WTC11 (cell line): ENCODE measurements at regions not wholly inside any gene's neighbourhood (a gene's known extent, or its start where the extent isn't known, plus 50 kb on each side); places are given as distances from the start of the nearest gene placed in this dataset.

Experiments used
- ATAC-seq: fragments of 200-7000 bp; cut with Tn5 transposase; 2 replicates; pipeline ENCODE4 v1.10.0; 2021; ENCODE audit warnings: mild to moderate bottlenecking, moderate library complexity
- CTCF ChIA-PET: fragments of 300-600 bp; sonication (Branson Sonifier 250); formaldehyde crosslinking; loops from one replicate; lab custom pipeline; 2021; ENCODE audit warnings: antibody characterized with exemption; lab: Charles Lee
- POLR2A ChIA-PET: fragments of 350-600 bp; sonication (Branson Sonifier 250); formaldehyde crosslinking; loops from one replicate; lab custom pipeline; 2021; ENCODE audit warnings: antibody characterized with exemption; lab: Charles Lee
- DNase-seq: peaks from one replicate; pipeline ENCODE4 v3.0.0; 2021; ENCODE audit warnings: low spot score
- H3K27ac Mint-ChIP-seq: 2 replicates; pipeline ENCODE4 v1.8.0; 2021; ENCODE audit warnings: mixed read lengths
- H3K27me3 Mint-ChIP-seq: 2 replicates; pipeline ENCODE4 v1.8.0; 2021; ENCODE audit warnings: low read depth, mild to moderate bottlenecking, moderate library complexity, mixed read lengths
- H3K36me3 Mint-ChIP-seq: 2 replicates; pipeline ENCODE4 v1.8.0; 2021; ENCODE audit warnings: mixed read lengths
- H3K4me1 Mint-ChIP-seq: 2 replicates; pipeline ENCODE4 v1.8.0; 2022; ENCODE audit warnings: mixed read lengths
- H3K4me3 Mint-ChIP-seq: 2 replicates; pipeline ENCODE4 v1.8.0; 2021; ENCODE audit warnings: mild to moderate bottlenecking, moderate library complexity, mixed read lengths
- H3K9me3 Mint-ChIP-seq: 2 replicates; pipeline ENCODE4 v1.8.0; 2021; ENCODE audit warnings: mixed read lengths
- ATF2 ChIP-seq: sonication (generic); formaldehyde crosslinking; IDR thresholded peaks from 2 replicates; pipeline ENCODE4 v1.8.1; 2022; ENCODE audit warnings: low read depth, missing genetic modification reagents, borderline replicate concordance
- CDX4 ChIP-seq: fragments of 250-450 bp; sonication (Bioruptor Pico); IDR thresholded peaks from 2 replicates; pipeline ENCODE4 v1.9.0; 2021; ENCODE audit warnings: moderate library complexity, mild to moderate bottlenecking, inconsistent platforms, borderline replicate concordance
- E2F1 ChIP-seq: sonication (generic); formaldehyde crosslinking; IDR thresholded peaks from 2 replicates; pipeline ENCODE4 v1.8.0; 2022; ENCODE audit warnings: mild to moderate bottlenecking, missing genetic modification reagents
- ELF4 ChIP-seq: sonication (generic); formaldehyde crosslinking; IDR thresholded peaks from 2 replicates; pipeline ENCODE4 v1.8.1; 2022; ENCODE audit warnings: low read depth, mild to moderate bottlenecking, moderate library complexity, missing genetic modification reagents
- ESRRA ChIP-seq: sonication (generic); formaldehyde crosslinking; IDR thresholded peaks from 2 replicates; pipeline ENCODE4 v1.8.1; 2022; ENCODE audit warnings: mild to moderate bottlenecking, missing genetic modification reagents, borderline replicate concordance
- HMGA2 ChIP-seq: fragments of 250-450 bp; sonication (Bioruptor Pico); IDR thresholded peaks from 2 replicates; pipeline ENCODE4 v1.4.0; 2021; ENCODE audit warnings: mild to moderate bottlenecking, moderate library complexity
- KAT7 ChIP-seq: sonication (generic); formaldehyde crosslinking; IDR thresholded peaks from 2 replicates; pipeline ENCODE4 v1.8.1; 2023; ENCODE audit warnings: missing genetic modification reagents, mild to moderate bottlenecking, borderline replicate concordance
- MLX ChIP-seq: sonication (generic); formaldehyde crosslinking; IDR thresholded peaks from 2 replicates; pipeline ENCODE4 v1.8.1; 2023; ENCODE audit warnings: mild to moderate bottlenecking, missing genetic modification reagents, moderate library complexity
- MXD4 ChIP-seq: fragments of 250-450 bp; sonication (Bioruptor Pico); IDR thresholded peaks from 2 replicates; pipeline ENCODE4 v1.8.0; 2021; ENCODE audit warnings: mild to moderate bottlenecking, moderate library complexity, borderline replicate concordance
- MYBL2 ChIP-seq: sonication (generic); formaldehyde crosslinking; IDR thresholded peaks from 2 replicates; pipeline ENCODE4 v1.8.1; 2023; ENCODE audit warnings: mild to moderate bottlenecking, moderate library complexity, missing genetic modification reagents
- OVOL2 ChIP-seq: fragments of 250-450 bp; sonication (Bioruptor Pico); IDR thresholded peaks from 2 replicates; pipeline ENCODE4 v1.9.0; 2021; ENCODE audit warnings: mild to moderate bottlenecking, borderline replicate concordance
- PRRX2 ChIP-seq: fragments of 250-450 bp; sonication (Bioruptor Pico); IDR thresholded peaks from 2 replicates; pipeline ENCODE4 v1.8.0; 2021; ENCODE audit warnings: mild to moderate bottlenecking
- RORB ChIP-seq: fragments of 250-450 bp; sonication (Bioruptor Pico); IDR thresholded peaks from 2 replicates; pipeline ENCODE4 v1.9.0; 2021; ENCODE audit warnings: mild to moderate bottlenecking
- STAT6 ChIP-seq: sonication (generic); formaldehyde crosslinking; conservative IDR thresholded peaks from 2 replicates; pipeline ENCODE4 v1.8.1; 2023; ENCODE audit warnings: mild to moderate bottlenecking, low read depth, missing genetic modification reagents, moderate library complexity
- TEAD1 ChIP-seq: sonication (generic); formaldehyde crosslinking; IDR thresholded peaks from 2 replicates; pipeline ENCODE4 v1.8.0; 2022; ENCODE audit warnings: mild to moderate bottlenecking, missing genetic modification reagents
- USF1 ChIP-seq: sonication (generic); formaldehyde crosslinking; IDR thresholded peaks from 2 replicates; pipeline ENCODE4 v1.8.0; 2022; ENCODE audit warnings: mild to moderate bottlenecking, missing genetic modification reagents
- ZBTB43 ChIP-seq: sonication (generic); formaldehyde crosslinking; IDR thresholded peaks from 2 replicates; pipeline ENCODE4 v1.8.1; 2023; ENCODE audit warnings: mild to moderate bottlenecking, missing genetic modification reagents
- ZNF263 ChIP-seq: sonication (generic); formaldehyde crosslinking; IDR thresholded peaks from 2 replicates; pipeline ENCODE4 v1.8.1; 2022; ENCODE audit warnings: low read depth, mild to moderate bottlenecking, moderate library complexity, missing genetic modification reagents
- ZNF416 ChIP-seq: fragments of 250-450 bp; sonication (Bioruptor Pico); IDR thresholded peaks from 2 replicates; pipeline ENCODE4 v1.9.0; 2021; ENCODE audit warnings: mild to moderate bottlenecking, inconsistent platforms
- ZNF423 ChIP-seq: fragments of 250-450 bp; sonication (Bioruptor Pico); IDR thresholded peaks from 2 replicates; pipeline ENCODE4 v2.1.2; 2022; ENCODE audit warnings: mild to moderate bottlenecking, moderate library complexity
- ZNF671 ChIP-seq: fragments of 250-450 bp; sonication (Bioruptor Pico); IDR thresholded peaks from 2 replicates; pipeline ENCODE4 v1.8.0; 2021; ENCODE audit warnings: mild to moderate bottlenecking

GRCh38 chr16:85211271-85211801, 99.1 kb upstream of the CIBAR2 start:
- no peak for TF ChIP-seq ZBTB43 (CRISPR knock-in tag)
- TF ChIP-seq ZNF671, result no peak
- no peak for TF ChIP-seq MYBL2 (CRISPR knock-in tag)
- TF ChIP-seq TEAD1 (CRISPR knock-in tag), result no peak
- no peak for TF ChIP-seq ELF4 (CRISPR knock-in tag)
- no peak for TF ChIP-seq PRRX2 (CRISPR knock-in tag)
- no peak for TF ChIP-seq OVOL2 (CRISPR knock-in tag)
- no peak for TF ChIP-seq ZNF423
- TF ChIP-seq STAT6, result no peak
- TF ChIP-seq E2F1 (CRISPR knock-in tag), result no peak
- no peak for TF ChIP-seq ZNF416 (CRISPR knock-in tag)
- TF ChIP-seq ZNF263, result no peak
- TF ChIP-seq ATF2 (CRISPR knock-in tag), result no peak
- no peak for TF ChIP-seq CDX4 (CRISPR knock-in tag)
- no peak for TF ChIP-seq USF1 (CRISPR knock-in tag)
- ATAC-seq (no peak), DNase-seq (no peak)
- Mint-ChIP-seq H3K27ac (no peak overlapping the region), H3K36me3 (no peaks in the 10 kb centered on the region), H3K27me3 (no peaks in the 10 kb centered on the region), H3K4me3 (no peak overlapping the region), H3K9me3 (no peaks in the 10 kb centered on the region), H3K4me1 (peaks cover 15% of the 10 kb centered on the region)
- ChIA-PET CTCF (interaction anchor here (0.6 to 1.8 kb wide), 5 partner anchors 30 to 1094 kb away, joined by 3 to 5 read pairs (median 4); partner anchors contain the start of gene MBTPS1), POLR2A (no interaction called here)

- POLR2A ChIA-PET, result no interaction called here
- H3K4me3 Mint-ChIP-seq, result no peak overlapping the region
- no peaks in the 10 kb centered on the region for H3K27me3 Mint-ChIP-seq
- H3K36me3 Mint-ChIP-seq, result no peaks in the 10 kb centered on the region
- peaks cover 8% of the 10 kb centered on the region for H3K4me1 Mint-ChIP-seq
- CTCF ChIA-PET, result interaction anchor here (1.0 to 1.4 kb wide), 2 partner anchors 24 to 202 kb away, joined by 3 to 4 read pairs; no protein-coding TSS in a partner anchor
- ATAC-seq (no peak), DNase-seq (no peak)
- no peaks in the 10 kb centered on the region for H3K9me3 Mint-ChIP-seq
- 0 out of 2 replicates have a peak overlapping the region, but pooled peaks have one; percentile 36 for H3K27ac Mint-ChIP-seq
- TF ChIP-seq MXD4 (CRISPR knock-in tag) (no peak), HMGA2 (no peak), MLX (CRISPR knock-in tag) (no peak), KAT7 (CRISPR knock-in tag) (no peak), RORB (CRISPR knock-in tag) (no peak), ESRRA (no peak), ZNF671 (no peak)
These were observed 101.8 kb upstream of the CIBAR2 start for GRCh38 chr16:85213926-85214675.
